ENCODE measurements at regions not wholly inside any gene's neighbourhood (a gene's known extent, or its start where the extent isn't known, plus 50 kb on each side); places are given as distances from the start of the nearest gene placed in this dataset.
A peak's percentile ranks its signal among the peaks of the same experiment; 100 is the strongest.

GRCh38 chr4:153974452-153974851 lies 185.6 kb upstream of the SFRP2 start:
- DNase-seq: no peak

- DNase-seq: no peak
Observed at GRCh38 chr4:153973942-153974341, 185.1 kb upstream of the SFRP2 start.

- DNase-seq: no peak
Observed at GRCh38 chr4:153971899-153972298, 183.0 kb upstream of the SFRP2 start.

GRCh38 chr4:153970169-153970568 lies 181.3 kb upstream of the SFRP2 start:
- DNase-seq: no peak

GRCh38 chr4:153969542-153969941 lies 180.7 kb upstream of the SFRP2 start:
- DNase-seq: no peak

GRCh38 chr4:153966641-153967040 lies 177.8 kb upstream of the SFRP2 start:
- no peak for DNase-seq

- DNase-seq: no peak
Observed at GRCh38 chr4:153963216-153963615, 174.3 kb upstream of the SFRP2 start.

GRCh38 chr4:153962311-153963039 lies 173.6 kb upstream of the SFRP2 start:
- no peak for DNase-seq

- DNase-seq: no peak
Observed at GRCh38 chr4:153955327-153955726, 166.4 kb upstream of the SFRP2 start.

- DNase-seq: no peak
Observed at GRCh38 chr4:153954654-153955053, 165.8 kb upstream of the SFRP2 start.

- no peak for DNase-seq
Observed at GRCh38 chr4:153950100-153950979, 161.5 kb upstream of the SFRP2 start.

- no peak for DNase-seq
Observed at GRCh38 chr4:153948041-153948440, 159.2 kb upstream of the SFRP2 start.

GRCh38 chr4:153947124-153947523 lies 158.2 kb upstream of the SFRP2 start:
- no peak for DNase-seq

- DNase-seq: no peak
Observed at GRCh38 chr4:153945704-153946103, 156.8 kb upstream of the SFRP2 start.

- no peak for DNase-seq
Observed at GRCh38 chr4:153943738-153944415, 155.0 kb upstream of the SFRP2 start.

- no peak for DNase-seq
Observed at GRCh38 chr4:153940916-153941315, 152.0 kb upstream of the SFRP2 start.

- no peak for DNase-seq
Observed at GRCh38 chr4:153939570-153939969, 150.7 kb upstream of the SFRP2 start.

GRCh38 chr4:153938994-153939393 lies 150.1 kb upstream of the SFRP2 start:
- DNase-seq: no peak

- no peak for DNase-seq
Observed at GRCh38 chr4:153937289-153937688, 148.4 kb upstream of the SFRP2 start.

GRCh38 chr4:153936121-153936520 lies 147.2 kb upstream of the SFRP2 start:
- DNase-seq: no peak

GRCh38 chr4:153934688-153935017 lies 145.8 kb upstream of the SFRP2 start:
- no peak for DNase-seq

- peak; percentile 73 for DNase-seq
Observed at GRCh38 chr4:153933915-153934687, 145.2 kb upstream of the SFRP2 start.

- DNase-seq: no peak
Observed at GRCh38 chr4:153931804-153932203, 142.9 kb upstream of the SFRP2 start.

Data from islet precursor cell (in vitro differentiated cells).